Stomach (tissue), 4 donors: ENCODE measurements at regions not wholly inside any gene's neighbourhood (a gene's known extent, or its start where the extent isn't known, plus 50 kb on each side); places are given as distances from the start of the nearest gene placed in this dataset.

ENCODE experiments used
- POLR2A ChIP-seq, 4 donors: fragments of 450-650 bp; IDR thresholded peaks; one replicate each; pipeline ENCODE4 v1.6.1; 2016; ENCODE audit warnings: antibody characterized with exemption in 4 of 4, control low read depth in 2 of 4, mild to moderate bottlenecking in 1 of 4, moderate library complexity in 1 of 4
- POLR2AphosphoS5 ChIP-seq, 3 donors: sonication (generic); formaldehyde crosslinking; IDR thresholded peaks; one replicate each; pipeline ENCODE4 v1.6.1; 2016; ENCODE audit warnings: antibody characterized with exemption in 3 of 3
- TF ChIP-seq, protein P1 (sequence below), 7 experiments: fragments of 450-650 bp in 4 of 7; fragments of 200-600 bp in 3 of 7; sonication (generic) in 3 of 7; IDR thresholded peaks; one replicate each; pipeline ENCODE4 v1.5.1; 2016 to 2019; ENCODE audit warnings: antibody characterized with exemption in 7 of 7, control low read depth in 2 of 7, mild to moderate bottlenecking in 1 of 7

DNA sequence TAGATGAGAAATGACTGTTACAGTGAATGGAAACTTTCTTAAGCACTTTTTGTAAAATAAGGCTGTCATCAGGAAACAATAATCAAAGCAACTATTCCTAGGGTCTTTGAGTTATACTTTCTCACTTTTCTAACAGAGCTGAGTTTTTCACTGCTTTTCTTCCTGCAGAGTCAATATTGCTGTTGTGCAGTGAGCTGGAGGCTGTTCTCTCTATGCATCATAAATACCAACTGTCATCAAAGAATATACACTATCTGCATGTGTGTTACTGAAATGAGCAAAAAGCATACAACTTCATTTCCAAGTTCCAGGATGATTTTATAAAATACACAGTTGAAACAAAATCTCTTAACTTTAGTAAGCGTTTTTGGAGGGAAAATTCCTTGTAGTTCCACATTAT lies 110.4 kb upstream of the CPSF6 start:
- TF ChIP-seq POLR2AphosphoS5 (IDR thresholded peaks at IDR 0.05) (no peak), POLR2A (IDR thresholded peaks at IDR 0.05) (no peak)
- TF ChIP-seq, protein P1, sequence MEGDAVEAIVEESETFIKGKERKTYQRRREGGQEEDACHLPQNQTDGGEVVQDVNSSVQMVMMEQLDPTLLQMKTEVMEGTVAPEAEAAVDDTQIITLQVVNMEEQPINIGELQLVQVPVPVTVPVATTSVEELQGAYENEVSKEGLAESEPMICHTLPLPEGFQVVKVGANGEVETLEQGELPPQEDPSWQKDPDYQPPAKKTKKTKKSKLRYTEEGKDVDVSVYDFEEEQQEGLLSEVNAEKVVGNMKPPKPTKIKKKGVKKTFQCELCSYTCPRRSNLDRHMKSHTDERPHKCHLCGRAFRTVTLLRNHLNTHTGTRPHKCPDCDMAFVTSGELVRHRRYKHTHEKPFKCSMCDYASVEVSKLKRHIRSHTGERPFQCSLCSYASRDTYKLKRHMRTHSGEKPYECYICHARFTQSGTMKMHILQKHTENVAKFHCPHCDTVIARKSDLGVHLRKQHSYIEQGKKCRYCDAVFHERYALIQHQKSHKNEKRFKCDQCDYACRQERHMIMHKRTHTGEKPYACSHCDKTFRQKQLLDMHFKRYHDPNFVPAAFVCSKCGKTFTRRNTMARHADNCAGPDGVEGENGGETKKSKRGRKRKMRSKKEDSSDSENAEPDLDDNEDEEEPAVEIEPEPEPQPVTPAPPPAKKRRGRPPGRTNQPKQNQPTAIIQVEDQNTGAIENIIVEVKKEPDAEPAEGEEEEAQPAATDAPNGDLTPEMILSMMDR (IDR thresholded peaks at IDR 0.05): no peak
